HK-2 (cell line): ENCODE measurements at regions not wholly inside any gene's neighbourhood (a gene's known extent, or its start where the extent isn't known, plus 50 kb on each side); places are given as distances from the start of the nearest gene placed in this dataset.

Experiments used
- DNase-seq: peaks from one replicate; pipeline ENCODE4 v3.0.0-alpha.2; 2018; ENCODE audit not compliant: unreplicated experiment

GRCh38 chr7:26553582-26553981 is 261.9 kb downstream of the SNX10 start:
- no peak for DNase-seq

DNA sequence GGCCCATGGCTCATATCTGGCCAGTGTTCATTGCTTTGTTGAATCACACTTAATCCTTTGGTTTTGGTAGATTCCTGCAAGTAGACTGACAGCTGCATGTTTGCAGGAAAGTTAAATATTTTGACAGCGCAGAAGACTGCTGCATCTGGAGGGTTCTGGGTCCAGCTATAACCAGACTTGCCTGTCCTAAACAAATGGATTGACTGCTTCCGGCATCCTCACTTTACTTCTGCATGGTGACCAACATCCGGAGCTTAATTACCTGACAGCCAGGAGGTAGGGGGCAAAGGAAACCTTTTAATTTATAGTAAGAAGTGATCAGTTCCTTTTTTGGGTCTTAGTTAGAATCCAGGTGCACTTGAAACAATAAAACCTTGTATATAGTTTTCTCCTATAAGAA is 263.3 kb downstream of the SNX10 start:
- DNase-seq: no peak

GRCh38 chr7:26556061-26556881 is 264.6 kb downstream of the SNX10 start:
- DNase-seq: no peak

- no peak for DNase-seq
Measured at GRCh38 chr7:26560526-26561256, 269.0 kb downstream of the SNX10 start.

DNA sequence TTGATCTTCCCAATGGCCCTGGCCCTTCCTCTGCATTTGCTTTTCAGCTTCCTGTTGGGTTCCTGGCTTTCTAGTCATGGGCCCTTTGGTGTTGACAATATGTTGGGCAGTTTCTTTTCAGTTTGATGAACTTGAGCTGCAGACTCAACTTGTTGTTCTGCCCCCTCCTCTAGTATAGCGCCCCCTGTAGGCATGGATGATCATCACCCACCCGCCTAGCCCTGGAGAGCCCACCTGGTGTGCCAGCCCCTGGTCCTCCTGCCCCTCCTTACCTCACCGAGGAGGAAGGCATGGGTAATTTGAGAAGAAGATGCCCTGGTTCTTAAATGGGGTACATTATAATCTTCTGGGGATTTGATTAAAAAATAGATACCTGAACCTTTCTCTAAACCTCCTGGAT is 271.2 kb downstream of the SNX10 start:
- no peak for DNase-seq

- no peak for DNase-seq
Measured at GRCh38 chr7:26563406-26563805, 271.7 kb downstream of the SNX10 start.

- DNase-seq: no peak
Measured at GRCh38 chr7:26567266-26567665, 275.6 kb downstream of the SNX10 start.

DNA sequence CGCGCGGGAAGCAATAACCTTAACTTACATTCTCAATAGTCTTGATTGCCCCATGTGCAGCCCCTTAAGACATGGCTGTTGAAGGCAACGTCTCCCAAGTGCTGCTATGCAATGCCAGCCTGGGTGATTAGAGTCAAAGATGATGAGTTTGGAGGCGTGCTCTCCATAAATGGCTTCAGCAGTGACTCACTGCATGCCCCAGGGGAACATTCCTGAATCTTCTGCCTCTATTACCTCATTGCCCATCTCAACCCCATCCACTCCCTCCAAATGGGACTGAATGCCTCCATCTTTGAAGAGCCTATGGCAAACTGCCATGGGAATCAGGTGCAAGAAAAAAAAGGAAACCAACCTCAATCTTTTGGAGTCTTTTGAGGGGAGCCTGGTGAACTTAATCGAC is 282.8 kb downstream of the SNX10 start:
- DNase-seq: no peak

DNA sequence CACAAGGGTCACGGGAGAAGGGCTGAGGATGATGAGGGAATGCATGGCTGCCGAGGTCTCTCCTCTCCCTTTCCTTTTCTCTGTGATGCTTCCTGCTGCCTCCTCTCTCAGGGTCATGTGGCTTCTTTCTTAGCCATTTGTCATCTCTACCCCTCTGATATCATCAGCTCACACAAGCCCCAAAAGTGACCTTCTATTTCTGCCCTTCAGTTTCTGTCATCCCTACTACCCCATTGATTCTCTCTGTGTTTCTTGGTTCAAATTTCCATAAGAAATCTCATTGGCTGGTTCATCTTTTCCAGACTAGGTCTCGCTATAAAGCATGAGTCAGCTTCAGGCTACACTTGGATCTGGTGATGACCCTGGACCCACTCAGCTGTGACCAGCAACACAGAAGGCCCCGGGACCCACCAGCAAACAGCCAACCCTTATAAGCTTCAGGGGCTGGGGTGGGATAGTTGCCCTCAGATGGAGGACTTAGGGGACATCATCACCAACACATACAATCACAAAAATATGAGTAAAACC is 284.3 kb downstream of the SKAP2 start:
- DNase-seq: no peak

DNA sequence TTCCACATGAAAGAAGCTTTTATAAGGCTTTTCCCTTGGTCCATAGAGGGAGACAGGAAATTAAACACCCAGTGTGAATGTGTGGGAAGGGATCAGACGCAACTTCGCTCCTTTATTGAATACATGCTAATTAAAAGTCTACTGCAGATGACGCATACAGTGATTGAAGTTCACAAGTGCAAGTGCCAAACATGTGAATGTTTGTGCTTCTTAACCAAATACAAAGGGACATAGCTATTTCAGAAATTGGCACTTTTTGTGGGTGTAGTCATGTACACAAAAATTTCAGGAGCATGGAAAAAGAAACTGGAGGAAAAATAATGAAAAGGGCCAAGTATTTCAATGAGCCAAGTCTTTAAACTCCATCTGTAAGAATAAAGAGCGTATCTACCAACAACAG is 283.7 kb downstream of the SKAP2 start:
- no peak for DNase-seq

DNA sequence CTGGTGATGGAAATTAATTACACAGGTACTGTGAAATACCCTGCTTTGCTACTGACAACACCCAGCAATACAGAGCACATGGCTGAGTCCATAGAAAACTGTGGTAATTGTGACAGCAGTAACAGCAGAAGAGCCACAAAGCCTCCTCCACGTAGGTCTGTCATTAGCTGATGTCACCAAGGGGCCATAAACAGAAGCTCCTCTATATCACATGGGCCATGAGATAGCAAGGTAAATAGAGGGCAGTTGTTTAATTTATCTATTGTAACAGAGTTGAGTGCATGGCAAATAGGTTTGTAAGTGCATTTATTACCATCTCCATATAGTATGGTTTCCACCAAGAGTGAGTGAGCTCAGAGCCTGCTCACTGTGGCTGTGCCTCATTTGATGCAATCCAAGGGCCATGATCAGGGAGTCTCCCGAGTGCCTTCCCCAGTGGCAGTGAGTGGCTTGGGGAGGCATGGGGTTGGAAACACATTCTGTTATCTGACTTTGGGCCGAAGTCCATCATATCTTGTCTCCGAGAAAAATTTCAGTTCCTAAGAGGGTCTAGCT is 281.2 kb downstream of the SKAP2 start:
- no peak for DNase-seq

- DNase-seq: no peak
Measured at GRCh38 chr7:26584326-26584725, 280.1 kb downstream of the SKAP2 start.

- DNase-seq: no peak
Measured at GRCh38 chr7:26584987-26585665, 279.3 kb downstream of the SKAP2 start.

DNA sequence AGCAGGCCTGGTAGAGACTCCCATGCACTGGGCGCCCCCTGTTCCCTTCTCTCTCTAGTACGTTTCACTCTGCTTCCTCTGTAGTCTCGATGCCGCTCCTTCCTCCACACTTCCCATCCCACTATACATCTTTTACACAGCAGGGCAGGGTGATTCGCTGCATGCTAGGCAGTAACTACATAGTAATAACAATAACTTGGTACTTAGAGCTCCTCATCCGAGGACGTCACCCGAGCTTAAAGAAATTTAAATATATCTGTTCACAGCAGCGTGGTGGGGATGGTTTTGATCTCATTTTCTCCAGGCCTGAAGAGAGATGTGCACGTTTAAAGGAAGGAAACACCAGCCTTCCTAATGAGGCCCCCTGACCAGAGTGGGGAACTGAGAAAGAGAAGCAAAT is 276.9 kb downstream of the SKAP2 start:
- no peak for DNase-seq

DNA sequence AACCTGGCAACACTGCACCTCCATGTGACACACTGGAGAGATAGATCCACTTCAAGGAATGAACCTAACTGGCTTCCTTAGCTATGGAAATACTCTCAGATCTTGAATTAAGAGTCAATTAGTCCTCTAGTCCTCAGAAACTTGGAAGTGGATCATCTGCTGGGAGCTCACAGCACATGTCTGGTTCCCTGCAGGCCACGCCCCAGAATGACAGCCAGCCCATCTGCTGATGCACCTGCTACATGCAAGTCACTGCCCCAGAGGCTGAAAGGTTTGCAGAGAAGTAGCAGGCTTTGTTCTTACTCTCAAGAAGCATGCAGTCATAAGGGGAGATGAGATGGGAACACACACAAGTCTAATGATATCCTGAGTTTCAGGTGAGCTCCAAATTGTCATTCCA is 275.9 kb downstream of the SKAP2 start:
- no peak for DNase-seq

DNA sequence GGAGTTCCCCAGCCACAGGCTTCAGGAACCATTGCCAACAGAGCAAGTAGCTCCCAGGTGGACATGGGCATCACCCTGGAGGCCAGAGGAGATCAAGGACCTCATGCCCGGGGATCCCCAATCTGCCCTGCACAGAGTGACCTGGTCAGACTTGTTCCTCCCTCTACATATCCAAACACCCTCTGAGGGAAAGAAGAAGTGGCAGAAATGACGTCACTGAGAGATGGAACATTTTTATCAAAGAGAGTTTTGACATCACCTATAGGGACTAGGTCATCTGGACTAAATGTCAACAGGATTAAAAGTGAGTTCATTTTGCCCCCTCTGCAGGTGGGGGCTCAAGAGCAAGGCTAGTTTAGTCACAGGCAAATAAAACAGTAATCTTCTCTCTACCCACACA is 273.7 kb downstream of the SKAP2 start:
- DNase-seq: no peak

DNA sequence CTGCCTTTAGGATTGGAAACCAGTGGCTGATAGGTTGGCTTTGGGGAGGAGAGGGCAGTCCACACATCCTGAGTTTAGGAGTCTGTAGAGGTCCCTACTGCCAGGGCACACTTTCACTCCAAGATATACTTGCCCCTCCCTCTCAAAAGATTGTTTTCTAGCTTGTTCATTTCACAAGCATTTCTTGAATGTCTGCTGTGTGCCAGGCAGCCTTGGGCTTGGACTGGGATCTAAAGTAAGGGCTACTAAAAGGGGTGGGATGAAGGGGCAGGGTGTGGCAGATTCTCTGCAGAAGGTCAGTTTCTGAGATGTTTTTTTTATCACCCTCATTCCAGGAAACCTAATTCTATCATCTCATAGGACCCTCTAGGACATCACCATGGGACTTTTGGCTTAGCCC is 272.4 kb downstream of the SKAP2 start:
- no peak for DNase-seq

DNA sequence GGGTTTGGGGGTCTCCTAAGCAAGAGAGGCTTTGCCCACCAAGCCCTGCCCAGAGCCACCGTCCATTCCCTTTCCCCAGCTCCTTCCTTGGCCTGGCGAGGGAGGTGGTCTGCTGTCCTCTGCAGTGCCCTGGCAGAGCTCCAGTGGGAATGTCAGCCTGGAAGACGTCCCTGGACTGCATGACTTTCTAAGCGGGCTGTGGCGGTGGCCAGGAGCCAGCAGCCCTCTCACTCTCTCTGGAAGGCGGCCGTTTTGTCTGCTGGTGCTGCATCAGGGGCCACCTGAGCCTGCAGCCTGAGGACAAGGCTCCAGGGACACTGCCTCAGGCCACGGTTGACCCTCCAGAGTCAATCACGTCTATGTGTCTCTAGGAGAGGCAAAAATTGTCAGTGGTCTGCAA is 271.0 kb downstream of the SKAP2 start:
- DNase-seq: no peak

DNA sequence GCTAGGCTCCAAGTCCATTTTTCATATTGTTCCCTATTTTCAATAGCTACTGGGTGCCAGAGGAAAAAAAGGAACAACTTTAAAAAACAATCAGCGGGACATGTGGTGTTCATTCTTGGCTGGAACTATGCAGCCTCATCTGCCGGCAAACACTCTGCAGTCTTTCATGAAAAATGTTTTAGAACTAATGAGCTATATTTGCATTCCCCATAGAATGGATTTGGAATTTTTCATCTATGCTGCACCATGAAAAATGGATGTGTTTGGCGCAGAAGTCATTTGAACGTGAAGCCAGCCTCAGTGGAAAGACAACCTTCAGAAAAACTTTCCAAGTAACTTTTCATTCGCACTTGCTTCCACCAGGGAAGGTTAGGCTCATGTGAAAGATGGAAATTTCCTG is 270.5 kb downstream of the SKAP2 start:
- no peak for DNase-seq

DNA sequence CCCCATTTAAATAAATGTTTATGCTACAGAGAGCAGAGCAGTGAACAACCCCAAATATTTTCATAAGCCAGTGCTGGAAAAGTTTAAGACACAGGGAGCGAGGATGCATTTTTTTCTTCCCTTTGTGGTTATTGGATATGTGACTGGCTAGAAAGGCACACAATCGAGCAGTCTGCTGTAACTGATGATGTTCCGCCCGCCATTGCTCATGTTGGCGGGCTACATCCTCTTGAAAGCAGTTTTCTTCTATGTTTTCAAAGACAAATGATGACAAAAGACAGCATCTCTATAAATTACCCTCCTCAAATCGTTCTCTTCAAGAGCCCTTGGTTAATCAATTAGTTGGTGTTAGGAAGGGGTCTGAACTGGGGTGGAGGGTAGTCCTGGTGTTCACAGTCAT is 269.8 kb downstream of the SKAP2 start:
- DNase-seq: no peak

GRCh38 chr7:26598867-26599266 is 265.5 kb downstream of the SKAP2 start:
- no peak for DNase-seq

GRCh38 chr7:26599982-26600381 is 264.4 kb downstream of the SKAP2 start:
- DNase-seq: no peak
